ENCODE measurements at regions not wholly inside any gene's neighbourhood (a gene's known extent, or its start where the extent isn't known, plus 50 kb on each side); places are given as distances from the start of the nearest gene placed in this dataset.

GRCh38 chr22:48842583-48842945, 985.1 kb downstream of the BRD1 start:
- ATAC-seq (ENCODE audit: low read depth) (no peak), DNase-seq (no peak)
- Histone ChIP-seq H3K4me3 (ENCODE audit: insufficient read depth, low read depth, low read length) (no peak overlapping the region), H3K27me3 (ENCODE audit: control insufficient read depth, insufficient read depth, low read length) (no peaks in the 10 kb centered on the region), H2AK5ac (ENCODE audit: low read depth, low read length) (no peak overlapping the region), H3K79me1 (ENCODE audit: low read depth in 1 of 2, low read length in 2 of 2) (no peaks in the 10 kb centered on the region), H3K4ac (ENCODE audit: low read depth, low read length) (no peak overlapping the region), H3K4me1 (ENCODE audit: control insufficient read depth, insufficient read depth, low read length) (no peaks in the 10 kb centered on the region), H2BK20ac (ENCODE audit: low read depth, low read length) (no peak overlapping the region), H2BK120ac (ENCODE audit: low read depth, low read length) (no peak overlapping the region), H3K23ac (ENCODE audit: low read depth, low read length) (no peak overlapping the region), H4K20me1 (ENCODE audit: insufficient read depth, low read length) (no peaks in the 10 kb centered on the region), H3K9me1 (ENCODE audit: insufficient read depth, low read length) (no peaks in the 10 kb centered on the region), H3K56ac (ENCODE audit: extremely low read depth, insufficient read depth, low read length) (no peak overlapping the region), H3K36me3 (ENCODE audit: control insufficient read depth, insufficient read depth, low read length) (no peaks in the 10 kb centered on the region), H2AFZ (replicated peaks; ENCODE audit: low read length, poor library complexity) (no peak overlapping the region), H2BK5ac (ENCODE audit: low read depth, low read length, poor library complexity, severe bottlenecking) (no peak overlapping the region), H4K91ac (ENCODE audit: insufficient read depth, low read depth, low read length) (no peak overlapping the region), H3K9me3 (ENCODE audit: control insufficient read depth, insufficient read depth, low read length) (peaks cover 64% of the 10 kb centered on the region), H4K5ac (ENCODE audit: low read depth, low read length) (no peak overlapping the region), H2AK9ac (replicated peaks; ENCODE audit: low read depth, low read length, poor library complexity) (no peak overlapping the region), H2BK15ac (ENCODE audit: low read depth, low read length) (no peak overlapping the region), H3K18ac (ENCODE audit: low read depth, low read length) (no peak overlapping the region), H4K8ac (ENCODE audit: low read depth in 2 of 2, low read length in 2 of 2) (no peak overlapping the region), H3K14ac (replicated peaks; ENCODE audit: low read depth, low read length) (no peak overlapping the region), H3K4me2 (ENCODE audit: low read depth, low read length) (no peak overlapping the region), H3K9ac (ENCODE audit: low read depth, low read length) (no peak overlapping the region), H3K27ac (ENCODE audit: insufficient read depth, low read length) (no peak overlapping the region)
- WGBS, 2 experiments (ENCODE audit: extremely low coverage in 2 of 2, insufficient read length in 1 of 2): 77% methylated on average over 12 of the region's 17 CpGs; no CpG with 5 or more reads in 1 of the 2 experiments
- ChIA-PET CTCF (no interaction called here), POLR2A (ENCODE audit: unreplicated experiment) (no interaction called here)
- in situ Hi-C loops (cut with MboI; ENCODE audit: low sequenced_read_pairs): no loop called here
- intact Hi-C loops (cut with micrococcal nuclease): no loop called here
- dilution Hi-C loops (cut with HindIII; ENCODE audit: low sequenced_read_pairs, unreplicated experiment): no loop called here
- no TSS peak for BruUV-seq (replicated peaks)
- TF ChIP-seq MXI1 (IDR thresholded peaks at IDR 0.05; ENCODE audit: borderline replicate concordance, low read depth, low read length) (no peak), USF2 (IDR thresholded peaks at IDR 0.05; ENCODE audit: low read depth, low read length) (no peak), CEBPB (IDR thresholded peaks at IDR 0.05; ENCODE audit: low read depth, low read length) (no peak), CHD1 (IDR thresholded peaks at IDR 0.05; ENCODE audit: low read depth, low read length) (no peak), BHLHE40 (IDR thresholded peaks at IDR 0.05; ENCODE audit: low read depth, low read length) (no peak), SMC3 (IDR thresholded peaks at IDR 0.05; ENCODE audit: low read depth, low read length) (no peak)

All from IMR-90 (cell line).